Urinary bladder (tissue), 3 donors: ENCODE measurements at regions not wholly inside any gene's neighbourhood (a gene's known extent, or its start where the extent isn't known, plus 50 kb on each side); places are given as distances from the start of the nearest gene placed in this dataset.
"Not testable (repeated sequence)": the region's sequence is repeated elsewhere in the genome, so short reads cannot be mapped to it uniquely, and the experiment has no call there.

Experiments used
- DNase-seq: peaks from one replicate; pipeline ENCODE4 v3.0.0-alpha.2; 2015; ENCODE audit errors: extremely low spot score
- H3K27ac ChIP-seq: one replicate; pipeline ENCODE4 v1.5.1; 2013; ENCODE audit warnings: low read depth, mild to moderate bottlenecking, moderate library complexity
- H3K36me3 ChIP-seq: one replicate; pipeline ENCODE4 v1.6.1; 2013; ENCODE audit warnings: mild to moderate bottlenecking, moderate library complexity; ENCODE audit not compliant: insufficient read depth
- H3K4me1 ChIP-seq: one replicate; pipeline ENCODE4 v1.6.1; 2013; ENCODE audit warnings: mild to moderate bottlenecking, moderate library complexity; ENCODE audit not compliant: insufficient read depth
- H3K4me3 ChIP-seq: one replicate; pipeline ENCODE4 v1.5.1; 2013; ENCODE audit warnings: low read depth, low read length
- WGBS: extraction: QIAGEN DNeasy Blood & Tissue Kit; methylation state at CpG from one replicate; pipeline ENCODE4 v1.1.7; 2013; 5-methylcytosine and 5-hydroxymethylcytosine counted together
- donor health status: healthy with polysubstance abuse.
- donor health status: healthy.

DNA sequence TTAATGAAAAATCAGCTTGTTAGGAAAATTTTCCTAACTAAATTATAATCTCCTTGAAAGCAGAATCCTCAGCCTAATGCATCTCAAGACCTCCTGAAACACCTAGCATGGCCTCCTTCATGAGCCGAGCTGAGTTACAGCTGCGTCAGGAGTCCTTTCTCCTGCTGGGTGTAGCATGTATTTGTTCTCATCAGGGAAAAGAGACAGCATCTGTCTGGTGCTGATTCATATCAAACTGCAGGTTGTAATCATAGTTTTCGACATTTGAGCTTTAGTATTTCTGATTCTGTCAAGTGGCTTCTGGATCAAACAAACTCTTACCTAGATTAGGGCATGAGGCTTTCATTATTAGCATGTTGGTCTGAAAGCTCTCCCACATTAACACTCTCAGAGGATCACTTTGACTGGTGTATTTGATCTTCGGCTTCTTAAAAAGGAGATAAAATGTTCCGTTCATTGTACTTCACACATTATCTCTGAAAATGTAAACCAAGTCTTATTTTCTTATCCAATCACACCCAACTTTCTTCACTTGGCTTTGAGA is 140.1 kb upstream of the FRG1 start:
- H3K4me1 ChIP-seq: no peaks in the 10 kb centered on the region
- no peak overlapping the region for H3K27ac ChIP-seq
- H3K36me3 ChIP-seq: no peaks in the 10 kb centered on the region
- no peak for DNase-seq
- WGBS: 75% methylated on average over 5 of the region's 5 CpGs
- H3K4me3 ChIP-seq: no peak overlapping the region

DNA sequence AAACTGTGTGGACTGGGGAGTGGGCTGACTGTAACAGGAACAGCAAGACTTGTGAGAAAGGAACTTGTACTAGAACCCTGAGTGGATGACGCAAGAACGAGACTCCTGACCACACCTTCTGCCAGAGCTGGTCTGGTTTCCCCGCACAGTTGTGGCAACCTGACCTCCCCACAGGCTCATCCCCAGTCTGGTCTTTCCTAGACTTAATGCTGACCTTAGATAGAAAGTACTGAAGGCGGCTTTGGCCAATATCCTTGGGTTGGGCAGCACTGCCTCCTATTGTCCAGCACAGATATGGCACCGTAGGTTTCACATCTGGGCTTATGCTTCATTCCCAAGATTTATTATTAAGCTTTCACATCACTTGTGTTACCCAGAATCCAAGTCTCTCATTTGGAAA is 137.8 kb upstream of the FRG1 start:
- Histone ChIP-seq H3K4me1 (no peaks in the 10 kb centered on the region), H3K36me3 (no peaks in the 10 kb centered on the region), H3K4me3 (no peak overlapping the region), H3K27ac (no peak overlapping the region)
- 83% methylated on average over 5 of the region's 5 CpGs for WGBS
- no peak for DNase-seq

DNA sequence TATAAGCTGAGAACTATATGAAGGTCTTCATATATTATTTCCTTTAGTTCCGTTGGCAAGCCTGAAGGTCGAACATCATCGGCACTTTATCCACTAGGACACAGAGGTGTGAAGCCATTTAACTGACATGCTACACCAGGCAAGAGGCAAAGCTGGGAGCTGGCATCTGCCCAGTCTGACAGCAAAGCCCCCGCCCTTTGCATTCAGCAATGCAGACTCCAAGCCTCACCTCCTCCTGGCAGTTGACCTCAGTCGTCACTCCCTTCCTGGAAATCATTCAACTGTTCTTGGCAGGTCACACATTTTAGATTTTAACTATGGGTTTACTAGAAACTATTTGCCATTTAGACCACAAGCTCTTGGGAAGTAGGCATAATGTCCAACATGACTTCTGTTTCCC is 135.8 kb upstream of the FRG1 start:
- 70% methylated on average over 5 of the region's 5 CpGs for WGBS
- H3K4me1 ChIP-seq: no peaks in the 10 kb centered on the region
- H3K27ac ChIP-seq: no peak overlapping the region
- H3K4me3 ChIP-seq: no peak overlapping the region
- H3K36me3 ChIP-seq: no peaks in the 10 kb centered on the region
- no peak for DNase-seq

DNA sequence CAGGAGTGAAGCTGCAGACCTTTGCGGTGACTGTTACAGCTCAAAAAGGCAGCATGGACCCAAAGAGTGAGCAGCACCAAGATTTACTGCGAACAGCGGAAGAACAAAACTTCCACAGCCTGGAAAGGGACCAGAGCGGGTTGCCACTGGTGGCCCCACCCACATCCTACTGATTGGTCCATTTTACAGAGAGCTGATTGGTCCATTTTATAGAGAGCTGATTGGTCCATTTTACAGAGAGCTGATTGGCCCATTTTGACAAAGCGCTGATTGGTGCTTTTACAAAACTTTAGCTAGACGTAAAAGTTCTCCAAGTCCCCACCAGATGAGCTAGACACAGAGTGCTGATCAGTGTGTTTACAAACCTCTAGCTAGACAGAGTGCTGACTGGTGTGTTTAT is 134.2 kb upstream of the FRG1 start:
- no peak for DNase-seq
- Histone ChIP-seq H3K4me3 (no peak overlapping the region), H3K36me3 (no peaks in the 10 kb centered on the region), H3K4me1 (no peaks in the 10 kb centered on the region), H3K27ac (no peak overlapping the region)
- WGBS: 66% methylated on average over 6 of the region's 6 CpGs

DNA sequence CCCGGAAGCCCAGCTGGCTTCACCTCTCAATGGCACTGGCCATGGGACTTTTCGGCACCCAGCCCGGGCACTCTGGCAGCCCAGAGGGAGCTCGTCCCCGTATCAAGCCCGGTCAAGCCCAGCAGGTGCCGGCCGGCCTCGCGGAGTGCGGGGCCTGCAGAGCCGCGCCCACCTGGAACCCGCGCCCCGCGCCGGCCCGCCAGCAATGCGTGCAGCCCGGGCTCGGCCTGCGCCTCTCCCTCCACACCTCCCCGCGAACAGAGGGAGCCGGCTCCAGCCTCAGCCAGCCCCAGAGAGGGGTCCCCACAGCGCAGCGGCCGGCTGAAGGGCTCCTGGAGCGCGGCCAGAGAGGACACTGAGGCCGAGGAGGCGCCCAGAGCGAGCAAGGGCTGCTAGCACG is 133.6 kb upstream of the FRG1 start:
- Histone ChIP-seq H3K4me3 (no peak overlapping the region), H3K27ac (no peak overlapping the region), H3K36me3 (no peaks in the 10 kb centered on the region), H3K4me1 (no peaks in the 10 kb centered on the region)
- 86% methylated on average over 35 of the region's 35 CpGs for WGBS
- DNase-seq: no peak

DNA sequence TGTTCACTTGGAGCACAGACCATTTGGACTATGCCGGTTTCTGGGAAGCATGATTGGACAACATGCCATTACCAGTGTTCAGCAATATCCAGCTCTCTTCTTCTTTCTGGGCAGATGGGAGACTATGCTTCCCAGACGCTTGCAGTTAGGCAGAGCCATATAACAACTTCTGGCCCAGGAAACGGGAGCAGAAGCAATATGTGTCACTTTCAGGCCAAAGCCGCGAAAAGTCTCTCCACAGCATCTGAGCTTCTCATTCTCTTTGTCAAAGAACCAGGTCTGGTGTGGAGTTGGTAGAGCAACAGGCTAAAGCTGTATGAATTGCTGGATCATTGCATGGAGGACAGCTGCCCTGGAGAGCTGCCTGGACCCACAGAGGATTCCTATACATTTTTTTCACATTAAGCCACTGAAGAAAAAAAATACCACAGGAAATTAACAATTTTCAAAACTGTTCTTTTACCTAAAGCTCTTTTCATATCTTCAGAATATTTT is 131.4 kb upstream of the FRG1 start:
- Histone ChIP-seq H3K4me1 (no peaks in the 10 kb centered on the region), H3K36me3 (no peaks in the 10 kb centered on the region), H3K4me3 (no peak overlapping the region), H3K27ac (no peak overlapping the region)
- DNase-seq: no peak
- WGBS: 89% methylated on average over 5 of the region's 5 CpGs

DNA sequence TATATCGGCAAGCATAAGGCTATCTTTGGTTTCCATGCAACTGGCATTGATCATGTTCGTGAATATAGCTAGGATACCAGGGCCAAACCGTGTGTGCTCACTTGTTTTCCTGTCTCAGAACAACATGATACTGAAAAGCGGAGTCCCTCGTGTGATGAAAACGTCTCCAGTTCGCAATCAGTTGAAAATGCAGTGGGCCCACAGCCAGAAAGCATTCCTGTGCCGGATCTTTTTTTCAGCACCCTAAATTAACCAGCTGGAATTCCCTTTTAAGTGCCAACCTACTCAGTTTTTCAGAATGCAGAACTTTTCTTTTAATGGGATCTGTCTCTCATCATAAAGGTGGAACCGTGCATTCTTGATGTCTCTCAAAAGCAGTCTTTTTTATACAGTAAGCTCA is 130.8 kb upstream of the FRG1 start:
- no peaks in the 10 kb centered on the region for H3K4me1 ChIP-seq
- no peaks in the 10 kb centered on the region for H3K36me3 ChIP-seq
- H3K4me3 ChIP-seq: no peak overlapping the region
- H3K27ac ChIP-seq: no peak overlapping the region
- 56% methylated on average over 9 of the region's 9 CpGs for WGBS
- no peak for DNase-seq

DNA sequence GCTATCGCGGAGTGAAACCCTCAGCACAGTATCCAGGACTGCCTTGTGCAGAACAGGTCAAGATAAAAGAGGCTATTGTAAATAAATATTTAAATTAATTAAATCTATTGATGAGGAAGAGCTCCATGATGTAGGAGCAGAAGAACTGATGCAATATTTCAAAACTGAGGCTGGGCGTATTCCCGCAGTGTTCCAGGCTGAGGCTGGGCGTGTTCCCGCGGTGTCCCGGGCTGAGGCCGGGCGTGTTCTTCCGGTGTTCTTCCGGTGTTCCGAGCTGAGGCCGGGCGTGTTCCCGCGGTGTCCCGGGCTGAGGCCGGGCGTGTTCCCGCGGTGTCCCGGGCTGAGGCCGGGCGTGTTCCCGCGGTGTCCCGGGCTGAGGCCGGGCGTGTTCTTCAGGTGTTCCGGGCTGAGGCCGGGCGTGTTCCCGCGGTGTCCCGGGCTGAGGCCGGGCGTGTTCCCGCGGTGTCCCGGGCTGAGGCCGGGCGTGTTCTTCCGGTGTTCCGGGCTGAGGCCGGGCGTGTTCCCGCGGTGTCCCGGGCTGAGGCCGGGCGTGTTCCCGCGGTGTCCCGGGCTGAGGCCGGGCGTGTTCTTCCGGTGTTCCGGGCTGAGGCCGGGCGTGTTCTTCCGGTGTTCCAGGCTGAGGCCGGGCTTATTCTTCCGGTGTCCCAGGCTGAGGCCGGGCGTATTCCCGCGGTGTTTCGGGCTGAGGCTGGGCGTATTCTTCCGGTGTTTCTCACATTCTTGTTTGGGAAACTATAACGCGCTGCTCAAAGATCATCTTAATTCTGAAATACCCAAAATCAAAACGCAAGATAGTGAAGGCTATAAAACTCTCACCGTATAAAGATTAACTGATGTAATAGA is 130.1 kb upstream of the FRG1 start:
- not testable (repeated sequence) for H3K36me3 ChIP-seq, DNase-seq, H3K4me3 ChIP-seq, H3K27ac ChIP-seq, H3K4me1 ChIP-seq
- WGBS: 30% methylated on average over 64 of the region's 75 CpGs

DNA sequence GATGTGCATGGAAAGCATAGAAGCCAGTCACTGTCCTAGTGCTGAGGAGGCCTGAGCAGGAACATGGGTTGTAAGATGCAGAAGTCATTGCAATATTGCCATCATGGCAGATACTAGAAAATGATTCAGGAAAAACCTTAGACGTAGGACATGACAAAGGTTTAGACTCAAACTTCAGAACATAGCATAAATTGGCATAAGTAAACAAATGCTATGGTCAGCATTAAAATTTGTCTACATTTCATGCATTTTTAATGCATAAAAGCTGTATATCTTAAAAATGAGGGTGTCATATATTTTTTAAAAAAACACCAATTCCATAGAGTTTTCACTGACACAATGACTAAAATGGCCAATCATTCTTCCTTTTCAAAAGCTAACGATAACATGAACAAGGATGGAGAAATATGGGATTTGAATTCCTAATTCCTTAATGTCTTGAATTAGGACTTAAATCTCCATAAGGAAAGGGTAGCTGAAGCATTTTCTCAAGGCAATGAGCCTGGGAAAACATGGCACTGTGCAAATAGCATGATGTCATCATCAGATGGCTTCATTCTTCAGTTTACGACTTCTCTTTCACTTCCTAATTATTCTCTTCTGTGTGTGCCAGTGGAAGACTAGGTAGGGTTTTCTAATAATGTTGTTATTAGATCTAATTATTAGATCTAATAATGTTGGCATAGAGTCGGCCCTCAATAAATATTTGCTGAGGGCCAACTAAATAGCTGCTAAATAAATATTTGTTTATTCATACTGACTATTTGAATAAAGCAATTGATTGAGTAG is 125.1 kb upstream of the FRG1 start:
- no peaks in the 10 kb centered on the region for H3K4me1 ChIP-seq
- DNase-seq: no peak
- H3K27ac ChIP-seq: no peak overlapping the region
- no peaks in the 10 kb centered on the region for H3K36me3 ChIP-seq
- H3K4me3 ChIP-seq: no peak overlapping the region
- 75% methylated on average over 4 of the region's 4 CpGs for WGBS

DNA sequence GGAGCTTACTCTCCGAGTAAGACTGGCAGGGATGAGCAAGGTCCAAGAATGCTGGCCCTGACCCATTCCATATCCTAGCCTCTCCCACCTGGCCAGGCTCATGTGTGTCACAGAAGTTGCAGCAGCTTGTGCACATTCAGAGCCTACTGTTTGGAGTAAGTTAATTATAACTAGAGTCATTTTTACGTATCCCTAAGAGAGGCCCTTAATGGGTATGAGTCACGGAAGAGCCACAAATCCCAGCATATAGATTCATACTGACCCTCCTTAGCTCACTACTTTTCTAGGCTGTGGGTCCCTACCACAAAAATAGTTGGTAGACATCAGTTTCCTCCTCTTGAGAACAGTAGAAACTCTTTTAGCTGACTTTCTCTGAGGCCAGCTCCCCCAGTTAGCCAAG is 118.3 kb upstream of the FRG1 start:
- H3K36me3 ChIP-seq: no peaks in the 10 kb centered on the region
- no peak overlapping the region for H3K4me3 ChIP-seq
- no peak for DNase-seq
- H3K4me1 ChIP-seq: no peaks in the 10 kb centered on the region
- H3K27ac ChIP-seq: no peak overlapping the region
- WGBS: 78% methylated on average over 3 of the region's 3 CpGs

DNA sequence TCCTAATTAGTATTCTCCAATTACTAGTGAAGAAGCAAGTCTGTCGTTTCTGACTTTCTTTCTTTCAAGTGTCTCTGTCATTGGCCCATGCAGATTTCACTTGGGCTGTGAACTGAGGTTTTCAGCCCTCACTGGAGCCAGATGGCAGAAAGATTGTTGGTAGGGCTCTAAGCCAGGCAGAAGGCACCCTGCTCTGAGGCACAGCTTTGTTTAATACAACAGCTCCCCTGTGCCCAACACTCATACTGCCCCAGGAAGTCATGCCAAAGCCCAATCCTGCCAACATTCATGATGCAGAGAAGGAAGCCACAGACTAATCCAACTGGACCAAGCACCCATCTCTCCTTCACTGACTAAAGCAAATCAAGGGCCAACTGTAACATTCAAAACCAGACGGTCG is 117.1 kb upstream of the FRG1 start:
- no peak overlapping the region for H3K27ac ChIP-seq
- H3K4me3 ChIP-seq: no peak overlapping the region
- no peaks in the 10 kb centered on the region for H3K4me1 ChIP-seq
- no peaks in the 10 kb centered on the region for H3K36me3 ChIP-seq
- no peak for DNase-seq
- WGBS: 83% methylated on average over 3 of the region's 3 CpGs

DNA sequence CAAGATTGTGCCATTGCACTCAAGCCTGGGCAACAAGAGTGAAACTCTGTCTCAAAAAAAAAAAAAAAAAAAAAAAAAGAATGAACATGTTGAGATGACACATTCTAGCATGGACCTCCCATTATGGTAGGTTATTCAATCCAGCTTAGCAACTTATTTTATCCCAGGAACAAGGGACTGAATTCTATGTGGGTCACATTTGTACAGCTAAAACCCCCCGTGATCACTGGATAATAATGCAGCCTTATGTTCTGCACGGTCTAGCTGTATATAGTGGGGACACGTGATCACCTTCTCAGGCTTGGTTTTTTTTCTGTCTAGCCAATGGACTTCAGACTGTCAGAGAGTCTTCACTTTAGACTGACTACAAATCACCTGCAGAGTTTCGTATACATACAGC is 115.2 kb upstream of the FRG1 start:
- no peaks in the 10 kb centered on the region for H3K36me3 ChIP-seq
- no peak overlapping the region for H3K4me3 ChIP-seq
- H3K4me1 ChIP-seq: no peaks in the 10 kb centered on the region
- WGBS: 94% methylated on average over 4 of the region's 4 CpGs
- DNase-seq: no peak
- no peak overlapping the region for H3K27ac ChIP-seq

DNA sequence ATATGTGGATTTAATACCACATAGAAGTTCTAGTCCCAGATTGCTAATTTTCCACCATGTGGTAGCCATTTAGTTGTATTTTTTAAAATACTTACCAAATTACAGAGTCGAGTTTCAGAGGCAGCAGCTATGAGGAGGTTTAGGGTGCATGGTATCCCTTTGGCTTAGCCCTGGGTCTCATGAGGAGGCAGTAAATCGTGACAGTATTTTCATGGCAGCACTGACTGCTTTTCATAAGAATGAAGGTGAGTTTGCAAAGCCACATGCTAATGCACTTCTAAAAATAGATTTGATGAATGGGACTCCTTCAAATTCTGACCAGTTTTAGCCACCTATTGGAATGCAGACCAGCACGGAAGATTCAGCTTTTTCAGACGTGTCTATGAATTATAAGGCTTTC is 114.0 kb upstream of the FRG1 start:
- no peak for DNase-seq
- no peaks in the 10 kb centered on the region for H3K36me3 ChIP-seq
- no peak overlapping the region for H3K27ac ChIP-seq
- no peaks in the 10 kb centered on the region for H3K4me1 ChIP-seq
- no peak overlapping the region for H3K4me3 ChIP-seq
- 40% methylated on average over 4 of the region's 4 CpGs for WGBS
